Gastrocnemius medialis (tissue), 4 donors: ENCODE measurements at regions not wholly inside any gene's neighbourhood (a gene's known extent, or its start where the extent isn't known, plus 50 kb on each side); places are given as distances from the start of the nearest gene placed in this dataset.
"Not testable (repeated sequence)": the region's sequence is repeated elsewhere in the genome, so short reads cannot be mapped to it uniquely, and the experiment has no call there.

Experiments used
- ATAC-seq, 2 donors: fragments of 150-250 bp; one replicate each; pipeline ENCODE4 v1.9.1; 2016
- DNase-seq, 2 donors: peaks; one replicate each; pipeline ENCODE4 v3.0.0-alpha.2; 2019
- H3K27ac ChIP-seq, 4 donors: fragments of 200-600 bp; sonication (generic); 1 replicate in 1 of 4; 2 replicates in 3 of 4; pipeline ENCODE4 v1.5.1; 2016 to 2018; ENCODE audit warnings: mild to moderate bottlenecking in 2 of 4, moderate library complexity in 1 of 4
- H3K27me3 ChIP-seq, 3 donors: fragments of 200-600 bp; sonication (generic) in 2 of 3; 1 replicate in 1 of 3; 2 replicates in 2 of 3; pipeline versions ENCODE4 v1.5.1 to v1.6.0; 2016 to 2019; ENCODE audit warnings: mild to moderate bottlenecking in 1 of 3, moderate library complexity in 1 of 3
- H3K36me3 ChIP-seq, 2 donors: fragments of 200-600 bp; sonication (generic) in 1 of 2; one replicate each; pipeline ENCODE4 v1.5.1; 2017 to 2018
- H3K4me1 ChIP-seq, 2 donors: fragments of 200-600 bp; sonication (generic) in 1 of 2; one replicate each; pipeline ENCODE4 v1.5.1; 2016 to 2017; ENCODE audit warnings: mild to moderate bottlenecking in 2 of 2
- H3K4me3 ChIP-seq, 4 donors: fragments of 200-600 bp; sonication (generic) in 3 of 4; 1 replicate in 1 of 4; 2 replicates in 3 of 4; pipeline ENCODE4 v1.5.1; 2016 to 2019; ENCODE audit warnings: mild to moderate bottlenecking in 2 of 4
- H3K9me3 ChIP-seq, 3 donors: fragments of 200-600 bp; sonication (generic) in 2 of 3; 1 replicate in 1 of 3; 2 replicates in 2 of 3; pipeline ENCODE4 v1.5.1; 2016 to 2019
- CTCF ChIP-seq, 5 experiments: fragments of 450-650 bp in 3 of 5; fragments of 200-600 bp in 2 of 5; sonication (generic) in 2 of 5; IDR thresholded peaks in 4 of 5; conservative IDR thresholded peaks in 1 of 5; 1 replicate in 4 of 5; 2 replicates in 1 of 5; pipeline ENCODE4 v1.5.1; 2016 to 2019; ENCODE audit warnings: antibody characterized with exemption in 5 of 5, mild to moderate bottlenecking in 3 of 5, moderate library complexity in 3 of 5
- POLR2A ChIP-seq, 2 donors: fragments of 450-650 bp; IDR thresholded peaks; one replicate each; pipeline ENCODE4 v1.6.1; 2017; ENCODE audit warnings: antibody characterized with exemption in 2 of 2, mild to moderate bottlenecking in 2 of 2, moderate library complexity in 2 of 2
- in situ Hi-C, 4 donors: fragments of 200-750 bp; cut with MboI; loops; one replicate each; pipeline versions ENCODE4 v1.15.0 to v1.8.0; 2017; ENCODE audit warnings: low sequenced_read_pairs in 4 of 4
- intact Hi-C: fragments of 100-400 bp; cut with DNase I; formaldehyde crosslinking; loops from one replicate; pipeline ENCODE4 v1.15.1; 2023; ENCODE audit warnings: low total_unique reads

- no peak for DNase-seq
- Histone ChIP-seq H3K9me3 (no peaks in the 10 kb centered on the region), H3K4me3 (no peak overlapping the region), H3K27me3 (no peaks in the 10 kb centered on the region), H3K4me1 (no peaks in the 10 kb centered on the region), H3K27ac (no peak overlapping the region), H3K36me3 (no peaks in the 10 kb centered on the region)
- no peak for ATAC-seq
- intact Hi-C loops (no loop called here), in situ Hi-C loops (no loop called here)
- TF ChIP-seq POLR2A (IDR thresholded peaks at IDR 0.05): no peak
Measured at GRCh38 chr3:35241236-35241635, 398.1 kb upstream of the ARPP21 start.

GRCh38 chr3:35254917-35255316, 384.4 kb upstream of the ARPP21 start:
- no peaks in the 10 kb centered on the region for H3K27me3 ChIP-seq
- no peaks in the 10 kb centered on the region for H3K9me3 ChIP-seq
- intact Hi-C loops: no loop called here
- no peaks in the 10 kb centered on the region for H3K4me1 ChIP-seq
- DNase-seq (peak; percentile 6 to 22), ATAC-seq (peak; percentile 80 to 100)
- no peaks in the 10 kb centered on the region for H3K36me3 ChIP-seq
- H3K27ac ChIP-seq: no peak overlapping the region
- in situ Hi-C loops: no loop called here
- TF ChIP-seq CTCF (IDR thresholded peaks at IDR 0.05 in 4 of 5, conservative IDR thresholded peaks at IDR 0.05 in 1 of 5) (no peak), POLR2A (IDR thresholded peaks at IDR 0.05) (no peak)
- H3K4me3 ChIP-seq: no peak overlapping the region

- intact Hi-C loops: no loop called here
- H3K4me3 ChIP-seq: no peak overlapping the region
- no peaks in the 10 kb centered on the region for H3K9me3 ChIP-seq
- no peaks in the 10 kb centered on the region for H3K4me1 ChIP-seq
- ATAC-seq: no peak
- H3K36me3 ChIP-seq: no peaks in the 10 kb centered on the region
- no peak for TF ChIP-seq CTCF (IDR thresholded peaks at IDR 0.05 in 4 of 5, conservative IDR thresholded peaks at IDR 0.05 in 1 of 5)
- TF ChIP-seq POLR2A (IDR thresholded peaks at IDR 0.05): no peak
- H3K27ac ChIP-seq: no peak overlapping the region
- in situ Hi-C loops: no loop called here
- DNase-seq: no peak
- no peaks in the 10 kb centered on the region for H3K27me3 ChIP-seq
Measured at GRCh38 chr3:35257641-35258040, 381.7 kb upstream of the ARPP21 start.

- Histone ChIP-seq H3K9me3 (no peaks in the 10 kb centered on the region), H3K36me3 (no peaks in the 10 kb centered on the region), H3K4me3 (no peak overlapping the region), H3K27ac (no peak overlapping the region), H3K27me3 (no peaks in the 10 kb centered on the region), H3K4me1 (no peaks in the 10 kb centered on the region)
- in situ Hi-C loops: no loop called here
- TF ChIP-seq CTCF (IDR thresholded peaks at IDR 0.05 in 4 of 5, conservative IDR thresholded peaks at IDR 0.05 in 1 of 5) (no peak), POLR2A (IDR thresholded peaks at IDR 0.05) (no peak)
- intact Hi-C loops: no loop called here
- DNase-seq (no peak), ATAC-seq (no peak)
Measured at GRCh38 chr3:35262406-35262805, 376.9 kb upstream of the ARPP21 start.

- no peaks in the 10 kb centered on the region for H3K27me3 ChIP-seq
- H3K4me3 ChIP-seq: no peak overlapping the region
- TF ChIP-seq CTCF (IDR thresholded peaks at IDR 0.05 in 4 of 5, conservative IDR thresholded peaks at IDR 0.05 in 1 of 5) (no peak), POLR2A (IDR thresholded peaks at IDR 0.05) (no peak)
- H3K27ac ChIP-seq: no peak overlapping the region
- ATAC-seq (no peak), DNase-seq (no peak)
- H3K36me3 ChIP-seq: no peaks in the 10 kb centered on the region
- H3K4me1 ChIP-seq: no peaks in the 10 kb centered on the region
- intact Hi-C loops: no loop called here
- no peaks in the 10 kb centered on the region for H3K9me3 ChIP-seq
- in situ Hi-C loops: no loop called here
Measured at GRCh38 chr3:35263477-35263876, 375.8 kb upstream of the ARPP21 start.

- DNase-seq, in situ Hi-C loops, intact Hi-C loops: not testable (repeated sequence)
Measured at GRCh38 chr3:35266065-35266464, 373.3 kb upstream of the ARPP21 start.

More at GRCh38 chr3:35266065-35266464, 373.3 kb upstream of the ARPP21 start:
- not testable (repeated sequence) for ATAC-seq, H3K4me3 ChIP-seq, H3K36me3 ChIP-seq, H3K9me3 ChIP-seq, H3K27ac ChIP-seq, H3K27me3 ChIP-seq, H3K4me1 ChIP-seq
